Mesenchymal stem cell (in vitro differentiated cells and primary cell): ENCODE measurements at regions not wholly inside any gene's neighbourhood (a gene's known extent, or its start where the extent isn't known, plus 50 kb on each side); places are given as distances from the start of the nearest gene placed in this dataset.

ENCODE experiments used
- DNase-seq: peaks from one replicate; pipeline ENCODE4 v3.0.0-alpha.2; 2013
- H2AFZ ChIP-seq: one replicate; pipeline ENCODE4 v1.6.1; 2013; ENCODE audit warnings: low read depth, mild to moderate bottlenecking, control low read depth, inconsistent platforms, low read length, moderate library complexity
- H2AK5ac ChIP-seq: 2 replicates; pipeline ENCODE4 v1.6.1; 2013; ENCODE audit warnings: low read length, moderate library complexity, mild to moderate bottlenecking, inconsistent platforms; ENCODE audit not compliant: severe bottlenecking
- H2BK120ac ChIP-seq: one replicate; pipeline ENCODE4 v1.6.1; 2013; ENCODE audit warnings: low read depth, mild to moderate bottlenecking, inconsistent platforms, low read length, moderate library complexity
- H2BK12ac ChIP-seq, 2 experiments: one replicate each; pipeline ENCODE4 v1.6.1; 2013; ENCODE audit warnings: inconsistent platforms in 2 of 2, low read length in 2 of 2, mild to moderate bottlenecking in 2 of 2, moderate library complexity in 2 of 2, control low read depth in 1 of 2
- H2BK15ac ChIP-seq: one replicate; pipeline ENCODE4 v1.6.1; 2013; ENCODE audit warnings: mild to moderate bottlenecking, low read depth, inconsistent platforms; ENCODE audit not compliant: poor library complexity, severe bottlenecking
- H2BK5ac ChIP-seq: 2 replicates; pipeline ENCODE4 v1.6.1; 2013; ENCODE audit warnings: low read depth, mild to moderate bottlenecking, low read length, control low read depth, inconsistent platforms; ENCODE audit not compliant: poor library complexity, severe bottlenecking
- H3K14ac ChIP-seq, 2 experiments: one replicate each; pipeline ENCODE4 v1.6.1; 2013; ENCODE audit warnings: inconsistent platforms in 2 of 2, low read length in 2 of 2, control low read depth in 1 of 2, mild to moderate bottlenecking in 1 of 2, moderate library complexity in 1 of 2
- H3K18ac ChIP-seq, 2 experiments: one replicate each; pipeline ENCODE4 v1.6.1; 2013; ENCODE audit warnings: inconsistent platforms in 2 of 2, low read length in 2 of 2, control low read depth in 1 of 2, low read depth in 1 of 2, mild to moderate bottlenecking in 1 of 2
- H3K23ac ChIP-seq, 2 experiments: one replicate each; pipeline ENCODE4 v1.6.1; 2013; ENCODE audit warnings: inconsistent platforms in 2 of 2, low read length in 2 of 2, mild to moderate bottlenecking in 2 of 2, moderate library complexity in 2 of 2, control low read depth in 1 of 2
- H3K27ac ChIP-seq: 2 replicates; pipeline ENCODE4 v1.5.1; 2013; ENCODE audit warnings: mild to moderate bottlenecking, moderate library complexity, low read length, control low read depth, inconsistent platforms; ENCODE audit not compliant: poor library complexity, severe bottlenecking
- H3K27me3 ChIP-seq, 2 experiments: 2 replicates each; pipeline versions ENCODE4 v1.6.1 to v1.7.0; 2013; ENCODE audit warnings: low read length in 2 of 2, mild to moderate bottlenecking in 2 of 2, moderate library complexity in 2 of 2, control low read depth in 1 of 2, inconsistent platforms in 1 of 2; ENCODE audit not compliant: control insufficient read depth in 1 of 2, insufficient read depth in 1 of 2
- H3K36me3 ChIP-seq, 2 experiments: 2 replicates each; pipeline versions ENCODE4 v1.6.1 to v1.7.0; 2013; ENCODE audit warnings: low read length in 2 of 2, control low read depth in 1 of 2, inconsistent platforms in 1 of 2, low read depth in 1 of 2, mild to moderate bottlenecking in 1 of 2; ENCODE audit not compliant: insufficient read depth in 2 of 2, control insufficient read depth in 1 of 2
- H3K4ac ChIP-seq, 2 experiments: one replicate each; pipeline ENCODE4 v1.6.1; 2013; ENCODE audit warnings: inconsistent platforms in 2 of 2, low read length in 2 of 2, mild to moderate bottlenecking in 2 of 2, moderate library complexity in 2 of 2, control low read depth in 1 of 2, low read depth in 1 of 2
- H3K4me1 ChIP-seq: 2 replicates; pipeline ENCODE4 v1.6.1; 2013; ENCODE audit warnings: low read depth, low read length, control low read depth; ENCODE audit not compliant: control insufficient read depth, insufficient read depth
- H3K4me2 ChIP-seq: 2 replicates; pipeline ENCODE4 v1.6.1; 2013; ENCODE audit warnings: low read length, mild to moderate bottlenecking, inconsistent platforms; ENCODE audit not compliant: poor library complexity, severe bottlenecking
- H3K4me3 ChIP-seq, 2 experiments: 2 replicates each; pipeline versions ENCODE4 v1.5.1 to v1.7.0; 2013; ENCODE audit warnings: low read length in 2 of 2, mild to moderate bottlenecking in 2 of 2, control low read depth in 1 of 2, low read depth in 1 of 2; ENCODE audit not compliant: insufficient read depth in 1 of 2
- H3K79me1 ChIP-seq: replicated peaks from 2 replicates; pipeline ENCODE4 v1.6.1; 2013; ENCODE audit warnings: mild to moderate bottlenecking, control low read depth, low read length, inconsistent platforms; ENCODE audit not compliant: poor library complexity, severe bottlenecking
- H3K9ac ChIP-seq: 2 replicates; pipeline ENCODE4 v1.7.0; 2013; ENCODE audit warnings: mild to moderate bottlenecking, low read length, moderate library complexity
- H3K9me3 ChIP-seq: 2 replicates; pipeline ENCODE4 v1.7.0; 2013; ENCODE audit warnings: mild to moderate bottlenecking, low read length; ENCODE audit not compliant: control insufficient read depth
- H4K8ac ChIP-seq: one replicate; pipeline ENCODE4 v1.6.1; 2013; ENCODE audit warnings: inconsistent platforms, mild to moderate bottlenecking, low read length, moderate library complexity
- H4K91ac ChIP-seq: one replicate; pipeline ENCODE4 v1.6.1; 2013; ENCODE audit warnings: mild to moderate bottlenecking, low read length, inconsistent platforms
- WGBS: methylation state at CpG from one replicate; pipeline ENCODE4 v1.1.7; 2013; ENCODE audit warnings: mixed read lengths; 5-methylcytosine and 5-hydroxymethylcytosine counted together

GRCh38 chr22:49568751-49569285 lies 258.9 kb downstream of the BRD1 start:
- Histone ChIP-seq H2AK5ac (no peak overlapping the region), H3K14ac (no peak overlapping the region), H3K4me3 (no peak overlapping the region), H3K23ac (no peak overlapping the region), H3K4me1 (no peaks in the 10 kb centered on the region), H2BK120ac (no peak overlapping the region), H3K27ac (no peak overlapping the region), H3K4me2 (no peak overlapping the region), H2BK15ac (no peak overlapping the region), H3K9me3 (no peaks in the 10 kb centered on the region), H2BK5ac (no peak overlapping the region), H3K27me3 (no peaks in the 10 kb centered on the region), H4K8ac (no peak overlapping the region), H3K36me3 (no peaks in the 10 kb centered on the region), H2BK12ac (no peak overlapping the region), H2AFZ (no peak overlapping the region), H3K4ac (no peak overlapping the region), H3K79me1 (no peaks in the 10 kb centered on the region), H4K91ac (no peak overlapping the region), H3K18ac (no peak overlapping the region), H3K9ac (no peak overlapping the region)
- WGBS = 68% methylated on average over 14 of the region's 14 CpGs
- DNase-seq = no peak

DNA sequence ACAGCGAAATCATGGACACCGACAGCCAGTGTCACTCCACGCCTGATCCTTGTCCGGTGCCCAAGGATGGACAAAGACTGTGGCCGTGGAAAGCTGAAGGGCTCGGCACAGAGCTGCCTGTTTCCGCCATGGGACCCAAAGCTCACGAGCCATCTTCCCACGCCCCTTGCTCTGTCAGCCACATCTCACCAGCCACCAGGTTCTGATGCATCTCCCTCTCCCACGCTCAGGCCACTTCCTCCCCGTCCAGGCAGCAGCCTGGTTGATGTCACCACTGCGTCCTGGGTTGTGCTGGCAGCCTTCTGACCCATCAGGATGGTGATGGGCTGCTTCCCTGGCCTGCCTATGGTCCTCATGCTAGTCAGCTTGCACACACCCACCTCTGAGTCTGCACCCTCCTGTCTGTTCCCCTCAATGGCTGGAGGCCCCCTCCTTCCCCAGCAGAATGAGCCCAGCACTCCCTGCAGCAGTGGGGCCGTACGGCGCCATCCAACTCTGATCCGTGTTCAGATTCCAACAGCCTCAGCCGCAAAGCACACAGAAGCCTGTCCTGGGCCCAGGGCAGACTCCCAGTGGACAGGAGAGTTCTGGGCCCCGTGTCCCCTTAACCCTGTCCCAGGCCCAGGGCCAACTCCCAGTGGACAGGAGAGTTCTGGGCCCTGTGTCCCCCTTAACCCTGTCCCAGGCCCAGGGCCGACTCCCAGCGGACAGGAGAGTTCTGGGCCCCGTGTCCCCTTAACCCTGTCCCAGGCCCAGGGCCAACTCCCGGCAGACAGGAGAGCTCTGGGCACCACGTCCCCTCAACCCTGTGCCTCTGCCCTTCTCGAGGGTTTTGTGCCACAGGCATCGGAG lies 259.5 kb downstream of the BRD1 start:
- Histone ChIP-seq H2BK12ac (no peak overlapping the region), H3K36me3 (no peaks in the 10 kb centered on the region), H3K4ac (no peak overlapping the region), H4K8ac (no peak overlapping the region), H2AK5ac (no peak overlapping the region), H3K23ac (no peak overlapping the region), H3K9ac (no peak overlapping the region), H3K18ac (no peak overlapping the region), H3K79me1 (no peaks in the 10 kb centered on the region), H3K4me3 (no peak overlapping the region), H2BK5ac (no peak overlapping the region), H3K4me2 (no peak overlapping the region), H3K4me1 (no peaks in the 10 kb centered on the region), H2AFZ (no peak overlapping the region), H2BK120ac (no peak overlapping the region), H2BK15ac (no peak overlapping the region), H3K9me3 (no peaks in the 10 kb centered on the region), H3K14ac (no peak overlapping the region), H3K27me3 (no peaks in the 10 kb centered on the region), H3K27ac (no peak overlapping the region), H4K91ac (no peak overlapping the region)
- WGBS = 73% methylated on average over 25 of the region's 25 CpGs
- no peak for DNase-seq

- no peaks in the 10 kb centered on the region for H3K9me3 ChIP-seq
- H3K79me1 ChIP-seq = no peaks in the 10 kb centered on the region
- no peak overlapping the region for H2AFZ ChIP-seq
- H2BK12ac ChIP-seq = no peak overlapping the region
- no peak overlapping the region for H2BK5ac ChIP-seq
- H3K27me3 ChIP-seq = no peaks in the 10 kb centered on the region
- H3K36me3 ChIP-seq = no peaks in the 10 kb centered on the region
- no peaks in the 10 kb centered on the region for H3K4me1 ChIP-seq
- no peak overlapping the region for H3K23ac ChIP-seq
- no peak for DNase-seq
- no peak overlapping the region for H3K18ac ChIP-seq
- no peak overlapping the region for H3K27ac ChIP-seq
- no peak overlapping the region for H2BK15ac ChIP-seq
- no peak overlapping the region for H4K91ac ChIP-seq
- H3K4me3 ChIP-seq = no peak overlapping the region
- no peak overlapping the region for H3K4ac ChIP-seq
- H3K14ac ChIP-seq = no peak overlapping the region
- no peak overlapping the region for H2AK5ac ChIP-seq
- no peak overlapping the region for H2BK120ac ChIP-seq
- no peak overlapping the region for H3K4me2 ChIP-seq
- no peak overlapping the region for H4K8ac ChIP-seq
- no peak overlapping the region for H3K9ac ChIP-seq
- 77% methylated on average over 13 of the region's 13 CpGs for WGBS
These were observed 261.0 kb downstream of the BRD1 start for GRCh38 chr22:49566693-49567092.

DNA sequence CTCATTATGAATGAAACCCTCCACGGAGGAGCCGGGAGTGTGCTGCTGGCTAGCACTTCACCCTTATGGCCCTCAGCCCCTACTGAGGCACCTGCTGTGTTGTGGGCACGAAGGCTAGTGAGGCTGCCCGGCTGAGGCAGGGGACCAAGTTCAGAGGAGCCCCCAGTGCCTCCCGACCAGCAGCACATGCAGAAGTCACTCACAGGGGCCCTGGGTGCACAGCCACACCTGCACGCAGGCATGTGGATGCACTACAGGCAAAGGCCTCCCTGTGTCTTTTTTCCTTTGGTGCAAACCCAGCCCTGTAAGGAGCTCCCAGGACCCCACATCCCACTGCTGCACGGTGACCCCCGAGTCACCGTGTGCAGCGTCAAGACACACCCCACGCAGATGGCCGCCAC lies 261.5 kb downstream of the BRD1 start:
- Histone ChIP-seq H4K8ac (no peak overlapping the region), H3K4me2 (no peak overlapping the region), H3K4me3 (no peak overlapping the region), H3K4ac (no peak overlapping the region), H2AFZ (no peak overlapping the region), H2BK120ac (no peak overlapping the region), H2BK15ac (no peak overlapping the region), H3K27ac (no peak overlapping the region), H4K91ac (no peak overlapping the region), H3K23ac (no peak overlapping the region), H3K14ac (no peak overlapping the region), H2BK5ac (no peak overlapping the region), H3K4me1 (no peaks in the 10 kb centered on the region), H3K9ac (no peak overlapping the region), H3K27me3 (no peaks in the 10 kb centered on the region), H3K79me1 (no peaks in the 10 kb centered on the region), H3K36me3 (no peaks in the 10 kb centered on the region), H3K9me3 (no peaks in the 10 kb centered on the region), H2BK12ac (no peak overlapping the region), H2AK5ac (no peak overlapping the region), H3K18ac (no peak overlapping the region)
- WGBS = 90% methylated on average over 12 of the region's 12 CpGs
- DNase-seq = no peak
